ENCODE measurements at regions not wholly inside any gene's neighbourhood (a gene's known extent, or its start where the extent isn't known, plus 50 kb on each side); places are given as distances from the start of the nearest gene placed in this dataset.
"Not testable (repeated sequence)": the region's sequence is repeated elsewhere in the genome, so short reads cannot be mapped to it uniquely, and the experiment has no call there.

- DNase-seq, result no peak
Observed at GRCh38 chr1:31485166-31485565, 72.2 kb downstream of the SERINC2 start.

- no peak for DNase-seq
Observed at GRCh38 chr1:31487143-31487542, 74.1 kb downstream of the SERINC2 start.

- DNase-seq, result no peak
Observed at GRCh38 chr1:31487721-31488293, 74.8 kb downstream of the SERINC2 start.

- DNase-seq, result no peak
Observed at GRCh38 chr1:31488528-31488927, 75.5 kb downstream of the SERINC2 start.

- DNase-seq, result not testable (repeated sequence)
Observed at GRCh38 chr1:31489575-31489974, 76.6 kb downstream of the SERINC2 start.

GRCh38 chr1:31490596-31490995 lies 77.6 kb downstream of the SERINC2 start:
- DNase-seq, result not testable (repeated sequence)

GRCh38 chr1:31495351-31495750 lies 81.0 kb upstream of the TINAGL1 start:
- DNase-seq, result not testable (repeated sequence)

- not testable (repeated sequence) for DNase-seq
Observed at GRCh38 chr1:31495770-31496169, 80.5 kb upstream of the TINAGL1 start.

- DNase-seq, result no peak
Observed at GRCh38 chr1:31497601-31498000, 78.7 kb upstream of the TINAGL1 start.

GRCh38 chr1:31498376-31499040 lies 77.8 kb upstream of the TINAGL1 start:
- DNase-seq, result no peak

GRCh38 chr1:31501505-31501904 lies 74.8 kb upstream of the TINAGL1 start:
- DNase-seq, result no peak

GRCh38 chr1:31502253-31502652 lies 74.1 kb upstream of the TINAGL1 start:
- DNase-seq, result no peak

GRCh38 chr1:31502926-31503511 lies 73.3 kb upstream of the TINAGL1 start:
- no peak for DNase-seq

- DNase-seq, result no peak
Observed at GRCh38 chr1:31503570-31503969, 72.7 kb upstream of the TINAGL1 start.

GRCh38 chr1:31504001-31504400 lies 72.3 kb upstream of the TINAGL1 start:
- no peak for DNase-seq

- DNase-seq, result no peak
Observed at GRCh38 chr1:31505911-31506497, 70.3 kb upstream of the TINAGL1 start.

GRCh38 chr1:31507221-31507620 lies 69.1 kb upstream of the TINAGL1 start:
- no peak for DNase-seq

- no peak for DNase-seq
Observed at GRCh38 chr1:31507676-31508530, 68.4 kb upstream of the TINAGL1 start.

GRCh38 chr1:31509124-31510072 lies 66.9 kb upstream of the TINAGL1 start:
- DNase-seq, result no peak

- DNase-seq, result no peak
Observed at GRCh38 chr1:31510304-31510703, 66.0 kb upstream of the TINAGL1 start.

- no peak for DNase-seq
Observed at GRCh38 chr1:31510853-31511789, 65.2 kb upstream of the TINAGL1 start.

Measured in NCI-H226 (cell line).